ENCODE measurements at regions not wholly inside any gene's neighbourhood (a gene's known extent, or its start where the extent isn't known, plus 50 kb on each side); places are given as distances from the start of the nearest gene placed in this dataset.

GRCh38 chr5:19322716-19323485 lies 665.1 kb downstream of the CDH18 start:
- Histone ChIP-seq H3K27me3 (ENCODE audit: control insufficient read depth in 1 of 2, insufficient read depth in 2 of 2, low read length in 2 of 2) (no peaks in the 10 kb centered on the region), H3K36me3 (ENCODE audit: insufficient read depth, low read length) (no peaks in the 10 kb centered on the region), H3K4me3 (ENCODE audit: low read depth in 1 of 2, low read length in 2 of 2) (no peak overlapping the region), H3K9me3 (ENCODE audit: low read length) (no peaks in the 10 kb centered on the region), H3K9ac (ENCODE audit: low read length) (no peak overlapping the region), H3K27ac (ENCODE audit: low read depth, low read length) (no peak overlapping the region), H3K4me1 (ENCODE audit: insufficient read depth, low read length) (no peaks in the 10 kb centered on the region)

DNA sequence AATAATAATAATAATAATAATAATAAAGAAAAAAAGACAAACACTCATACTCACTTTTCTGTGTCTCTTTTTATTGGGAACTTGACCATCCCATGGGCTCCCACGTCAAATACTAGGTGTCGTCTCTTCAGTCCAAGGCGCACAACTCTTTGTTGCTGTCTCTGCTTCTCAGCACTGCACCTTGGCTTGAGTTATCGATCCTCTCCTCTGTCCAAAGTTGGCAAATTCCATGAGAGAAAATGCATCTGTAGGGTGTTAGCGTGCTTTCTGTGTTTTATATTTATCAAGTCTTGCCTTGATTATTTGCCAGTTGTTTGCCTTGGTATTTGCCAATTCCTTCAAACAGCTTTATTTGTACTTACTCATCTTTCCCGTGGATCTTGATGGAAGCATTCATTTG lies 653.7 kb downstream of the CDH18 start:
- no peaks in the 10 kb centered on the region for H3K27me3 ChIP-seq (ENCODE audit: control insufficient read depth in 1 of 2, insufficient read depth in 2 of 2, low read length in 2 of 2)
- H3K36me3 ChIP-seq (ENCODE audit: insufficient read depth, low read length) = no peaks in the 10 kb centered on the region
- no peak overlapping the region for H3K27ac ChIP-seq (ENCODE audit: low read depth, low read length)
- no peak overlapping the region for H3K4me3 ChIP-seq (ENCODE audit: low read depth in 1 of 2, low read length in 2 of 2)
- H3K9me3 ChIP-seq (ENCODE audit: low read length) = no peaks in the 10 kb centered on the region
- H3K9ac ChIP-seq (ENCODE audit: low read length) = no peak overlapping the region
- no peaks in the 10 kb centered on the region for H3K4me1 ChIP-seq (ENCODE audit: insufficient read depth, low read length)

- Histone ChIP-seq H3K9ac (ENCODE audit: low read length) (no peak overlapping the region), H3K9me3 (ENCODE audit: low read length) (no peaks in the 10 kb centered on the region), H3K4me3 (ENCODE audit: low read depth in 1 of 2, low read length in 2 of 2) (no peak overlapping the region), H3K4me1 (ENCODE audit: insufficient read depth, low read length) (no peaks in the 10 kb centered on the region), H3K27me3 (ENCODE audit: control insufficient read depth in 1 of 2, insufficient read depth in 2 of 2, low read length in 2 of 2) (no peaks in the 10 kb centered on the region), H3K36me3 (ENCODE audit: insufficient read depth, low read length) (no peaks in the 10 kb centered on the region), H3K27ac (ENCODE audit: low read depth, low read length) (no peak overlapping the region)
These were observed 645.1 kb downstream of the CDH18 start for GRCh38 chr5:19342942-19343341.

DNA sequence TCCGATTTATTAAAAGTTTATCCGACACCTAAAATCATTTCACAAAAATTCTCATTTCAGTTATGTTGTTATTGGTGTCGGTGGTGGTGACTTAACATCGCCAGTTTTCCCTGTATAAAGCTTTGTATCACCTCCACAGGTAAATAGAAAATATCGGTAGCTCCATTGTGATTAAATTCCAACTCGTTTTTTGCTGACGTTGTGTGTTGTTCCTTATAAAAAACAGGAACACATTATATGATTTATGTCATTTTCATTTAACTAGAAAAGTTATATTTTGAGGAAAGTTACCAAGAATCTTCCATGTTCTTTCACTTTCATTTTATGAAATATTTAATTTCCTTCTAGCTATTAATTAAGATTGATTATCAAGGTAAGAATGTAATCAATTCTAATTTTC lies 635.9 kb downstream of the CDH18 start:
- Histone ChIP-seq H3K4me3 (ENCODE audit: low read depth in 1 of 2, low read length in 2 of 2) (no peak overlapping the region), H3K9ac (ENCODE audit: low read length) (no peak overlapping the region), H3K36me3 (ENCODE audit: insufficient read depth, low read length) (no peaks in the 10 kb centered on the region), H3K9me3 (ENCODE audit: low read length) (no peaks in the 10 kb centered on the region), H3K27me3 (ENCODE audit: control insufficient read depth in 1 of 2, insufficient read depth in 2 of 2, low read length in 2 of 2) (no peaks in the 10 kb centered on the region), H3K27ac (ENCODE audit: low read depth, low read length) (no peak overlapping the region), H3K4me1 (ENCODE audit: insufficient read depth, low read length) (no peaks in the 10 kb centered on the region)

GRCh38 chr5:19369048-19369447 lies 619.0 kb downstream of the CDH18 start:
- Histone ChIP-seq H3K9ac (ENCODE audit: low read length) (no peak overlapping the region), H3K9me3 (ENCODE audit: low read length) (no peaks in the 10 kb centered on the region), H3K36me3 (ENCODE audit: insufficient read depth, low read length) (no peaks in the 10 kb centered on the region), H3K27ac (ENCODE audit: low read depth, low read length) (no peak overlapping the region), H3K4me3 (ENCODE audit: low read depth in 1 of 2, low read length in 2 of 2) (no peak overlapping the region), H3K4me1 (ENCODE audit: insufficient read depth, low read length) (no peaks in the 10 kb centered on the region), H3K27me3 (ENCODE audit: control insufficient read depth in 1 of 2, insufficient read depth in 2 of 2, low read length in 2 of 2) (no peaks in the 10 kb centered on the region)

DNA sequence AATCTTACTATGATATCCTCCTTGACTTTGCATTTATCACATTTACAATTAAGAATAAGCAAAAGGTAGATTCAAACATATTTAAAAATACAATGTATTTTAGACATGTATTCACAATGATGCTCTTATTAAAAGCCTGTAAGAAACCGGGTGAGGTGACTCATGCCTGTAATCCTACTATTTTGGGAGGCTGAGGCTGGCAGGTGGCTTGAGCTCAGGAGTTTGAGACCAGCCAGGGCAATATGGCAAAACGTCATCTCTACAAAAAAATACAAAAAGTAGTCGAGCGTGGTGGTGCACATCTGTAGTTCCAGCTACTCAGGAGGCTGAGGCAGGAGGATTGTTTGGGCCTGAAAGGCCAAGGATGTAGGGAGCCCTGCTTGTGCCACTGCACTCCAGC lies 618.4 kb downstream of the CDH18 start:
- Histone ChIP-seq H3K9ac (ENCODE audit: low read length) (no peak overlapping the region), H3K4me3 (ENCODE audit: low read depth in 1 of 2, low read length in 2 of 2) (no peak overlapping the region), H3K4me1 (ENCODE audit: insufficient read depth, low read length) (no peaks in the 10 kb centered on the region), H3K27ac (ENCODE audit: low read depth, low read length) (no peak overlapping the region), H3K36me3 (ENCODE audit: insufficient read depth, low read length) (no peaks in the 10 kb centered on the region), H3K9me3 (ENCODE audit: low read length) (no peaks in the 10 kb centered on the region), H3K27me3 (ENCODE audit: control insufficient read depth in 1 of 2, insufficient read depth in 2 of 2, low read length in 2 of 2) (no peaks in the 10 kb centered on the region)

DNA sequence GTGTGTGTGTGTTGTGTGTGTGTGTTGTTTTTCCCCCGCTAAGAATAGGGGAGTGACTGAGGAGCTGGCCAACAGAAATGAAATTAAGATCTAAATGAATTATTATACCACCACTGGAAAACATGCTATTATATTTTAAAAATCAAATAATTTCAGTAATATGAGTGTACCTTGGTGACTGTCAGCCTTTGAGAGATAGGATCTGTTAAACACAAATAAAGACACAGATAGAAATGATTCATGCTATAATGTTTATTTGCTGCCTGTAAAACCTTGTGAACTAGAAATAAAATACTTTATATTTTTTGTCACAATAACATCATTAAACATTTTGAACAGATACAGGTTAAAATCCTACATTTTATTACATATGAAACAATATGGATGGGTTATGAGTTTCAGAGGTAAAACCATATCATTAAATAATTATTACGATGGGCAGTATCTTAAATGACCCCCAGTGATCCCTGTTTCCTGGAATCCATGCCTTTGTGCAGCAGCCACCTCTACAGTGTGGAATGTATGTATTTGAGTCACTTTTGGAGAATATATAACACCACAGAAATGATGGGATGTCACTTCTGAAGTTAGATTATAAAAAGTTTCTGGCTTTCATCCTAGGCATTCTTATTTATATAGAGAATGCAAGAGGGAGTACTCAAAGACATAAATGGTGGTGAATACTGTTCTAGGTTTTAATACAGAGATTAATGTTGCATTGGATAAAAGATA lies 617.2 kb downstream of the CDH18 start:
- Histone ChIP-seq H3K4me3 (ENCODE audit: low read depth in 1 of 2, low read length in 2 of 2) (no peak overlapping the region), H3K36me3 (ENCODE audit: insufficient read depth, low read length) (no peaks in the 10 kb centered on the region), H3K27me3 (ENCODE audit: control insufficient read depth in 1 of 2, insufficient read depth in 2 of 2, low read length in 2 of 2) (no peaks in the 10 kb centered on the region), H3K4me1 (ENCODE audit: insufficient read depth, low read length) (no peaks in the 10 kb centered on the region), H3K27ac (ENCODE audit: low read depth, low read length) (no peak overlapping the region), H3K9me3 (ENCODE audit: low read length) (no peaks in the 10 kb centered on the region), H3K9ac (ENCODE audit: low read length) (no peak overlapping the region)

DNA sequence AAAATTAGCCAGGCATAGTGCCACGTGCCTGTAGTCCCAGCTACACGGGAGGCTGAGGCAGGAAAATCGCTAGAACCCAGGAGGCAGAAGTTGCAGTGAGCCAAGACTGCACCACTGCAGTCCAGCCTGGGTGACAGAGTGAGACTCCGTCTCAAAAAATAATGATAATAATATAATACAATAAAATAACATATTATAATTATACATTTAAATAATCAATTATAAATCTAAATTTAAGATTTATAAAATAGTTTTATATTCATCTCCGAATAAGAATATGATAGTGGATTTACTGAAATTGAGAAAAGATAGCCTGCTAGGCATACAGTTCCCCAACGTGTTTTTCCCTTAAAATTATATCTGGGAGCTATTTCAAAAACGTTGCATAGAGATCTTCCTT lies 599.6 kb downstream of the CDH18 start:
- Histone ChIP-seq H3K36me3 (ENCODE audit: insufficient read depth, low read length) (no peaks in the 10 kb centered on the region), H3K4me3 (ENCODE audit: low read depth in 1 of 2, low read length in 2 of 2) (no peak overlapping the region), H3K27ac (ENCODE audit: low read depth, low read length) (no peak overlapping the region), H3K27me3 (ENCODE audit: control insufficient read depth in 1 of 2, insufficient read depth in 2 of 2, low read length in 2 of 2) (no peaks in the 10 kb centered on the region), H3K4me1 (ENCODE audit: insufficient read depth, low read length) (no peaks in the 10 kb centered on the region), H3K9ac (ENCODE audit: low read length) (no peak overlapping the region), H3K9me3 (ENCODE audit: low read length) (no peaks in the 10 kb centered on the region)

GRCh38 chr5:19401032-19401431 lies 587.0 kb downstream of the CDH18 start:
- Histone ChIP-seq H3K27ac (ENCODE audit: low read depth, low read length) (no peak overlapping the region), H3K4me1 (ENCODE audit: insufficient read depth, low read length) (no peaks in the 10 kb centered on the region), H3K9me3 (ENCODE audit: low read length) (no peaks in the 10 kb centered on the region), H3K4me3 (ENCODE audit: low read depth in 1 of 2, low read length in 2 of 2) (no peak overlapping the region), H3K9ac (ENCODE audit: low read length) (no peak overlapping the region), H3K36me3 (ENCODE audit: insufficient read depth, low read length) (no peaks in the 10 kb centered on the region), H3K27me3 (ENCODE audit: control insufficient read depth in 1 of 2, insufficient read depth in 2 of 2, low read length in 2 of 2) (no peaks in the 10 kb centered on the region)

DNA sequence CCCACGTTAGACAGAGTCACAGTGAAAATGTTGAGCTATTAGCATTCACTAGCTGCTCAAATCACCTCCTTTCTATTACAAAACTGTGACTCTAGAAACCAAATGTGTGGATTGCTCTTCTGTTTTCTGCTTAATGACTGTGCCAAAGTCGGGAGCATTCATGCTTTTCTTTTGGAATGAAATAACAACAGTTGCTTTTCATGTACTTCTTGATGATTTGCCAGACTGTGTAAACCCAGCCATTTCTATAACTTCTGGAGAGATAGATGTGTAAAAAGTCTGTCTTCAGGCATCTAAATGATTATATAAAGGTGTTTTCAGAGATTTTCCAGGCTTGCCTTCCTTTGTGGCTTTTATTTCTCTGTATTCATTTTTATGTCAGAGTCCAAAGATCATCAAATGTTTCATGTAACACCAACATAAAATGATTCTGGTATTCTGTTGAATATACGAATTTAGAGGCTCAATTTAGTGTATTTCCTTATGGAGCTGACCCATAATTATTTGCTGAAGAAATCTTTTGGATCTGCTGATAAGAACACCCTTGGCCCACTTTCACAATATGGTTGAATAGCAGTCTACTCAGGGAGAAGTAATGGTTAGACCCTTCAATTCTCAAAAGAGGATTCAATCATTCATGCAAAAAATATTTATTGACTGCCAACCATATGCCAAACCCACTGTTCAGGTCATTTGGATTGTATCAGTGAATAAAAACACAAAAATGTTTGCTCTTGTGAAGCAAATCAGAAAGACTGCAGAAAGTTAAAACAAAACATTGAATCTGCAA lies 581.2 kb downstream of the CDH18 start:
- no peaks in the 10 kb centered on the region for H3K36me3 ChIP-seq (ENCODE audit: insufficient read depth, low read length)
- no peak overlapping the region for H3K9ac ChIP-seq (ENCODE audit: low read length)
- no peaks in the 10 kb centered on the region for H3K9me3 ChIP-seq (ENCODE audit: low read length)
- H3K4me3 ChIP-seq (ENCODE audit: low read depth in 1 of 2, low read length in 2 of 2) = no peak overlapping the region
- no peaks in the 10 kb centered on the region for H3K4me1 ChIP-seq (ENCODE audit: insufficient read depth, low read length)
- no peak overlapping the region for H3K27ac ChIP-seq (ENCODE audit: low read depth, low read length)
- no peaks in the 10 kb centered on the region for H3K27me3 ChIP-seq (ENCODE audit: control insufficient read depth in 1 of 2, insufficient read depth in 2 of 2, low read length in 2 of 2)

GRCh38 chr5:19408149-19408548 lies 579.9 kb downstream of the CDH18 start:
- Histone ChIP-seq H3K27ac (ENCODE audit: low read depth, low read length) (no peak overlapping the region), H3K36me3 (ENCODE audit: insufficient read depth, low read length) (no peaks in the 10 kb centered on the region), H3K9me3 (ENCODE audit: low read length) (no peaks in the 10 kb centered on the region), H3K27me3 (ENCODE audit: control insufficient read depth in 1 of 2, insufficient read depth in 2 of 2, low read length in 2 of 2) (no peaks in the 10 kb centered on the region), H3K4me3 (ENCODE audit: low read depth in 1 of 2, low read length in 2 of 2) (no peak overlapping the region), H3K4me1 (ENCODE audit: insufficient read depth, low read length) (no peaks in the 10 kb centered on the region), H3K9ac (ENCODE audit: low read length) (no peak overlapping the region)

Data from muscle layer of colon (tissue), 2 donors.